ENCODE measurements at regions not wholly inside any gene's neighbourhood (a gene's known extent, or its start where the extent isn't known, plus 50 kb on each side); places are given as distances from the start of the nearest gene placed in this dataset.

- Histone ChIP-seq H4K20me1 (ENCODE audit: control insufficient read depth, insufficient read depth, low read length, poor library complexity, severe bottlenecking) (no peaks in the 10 kb centered on the region), H3K4me2 (replicated peaks; ENCODE audit: low read depth, low read length, poor library complexity, severe bottlenecking) (no peak overlapping the region), H3K36me3 (replicated peaks in 1 of 2; ENCODE audit: control extremely low read depth in 1 of 2, control insufficient read depth in 1 of 2, extremely low read depth in 1 of 2, insufficient read depth in 2 of 2, low read length in 1 of 2) (no peaks in the 10 kb centered on the region), H3K27ac (ENCODE audit: low read length in 2 of 2) (no peak overlapping the region), H3K4me1 (ENCODE audit: control insufficient read depth in 2 of 2, insufficient read depth in 2 of 2, low read length in 2 of 2) (no peaks in the 10 kb centered on the region), H3K79me2 (ENCODE audit: control insufficient read depth, insufficient read depth, low read length) (no peaks in the 10 kb centered on the region), H2AFZ (ENCODE audit: insufficient read depth, low read depth, low read length, poor library complexity, severe bottlenecking) (no peak overlapping the region), H3K9ac (ENCODE audit: low read length) (no peak overlapping the region), H3K27me3 (replicated peaks in 1 of 4; ENCODE audit: control extremely low read depth in 1 of 4, control insufficient read depth in 3 of 4, insufficient read depth in 4 of 4, low read length in 3 of 4) (peaks cover 0 to 7% (median 0%) of the 10 kb centered on the region in 4 experiments), H3K9me3 (ENCODE audit: control extremely low read depth in 1 of 3, control insufficient read depth in 2 of 3, insufficient read depth in 1 of 3, low read length in 2 of 3) (no peaks in the 10 kb centered on the region), H3K4me3 (ENCODE audit: control extremely low read depth in 1 of 5, extremely low read depth in 1 of 5, insufficient read depth in 1 of 5, low read depth in 2 of 5, low read length in 4 of 5) (no peak overlapping the region)
- ATAC-seq (ENCODE audit: low read depth) (no peak), DNase-seq (no peak)
- Mint-ChIP-seq H3K4me3 (no peak overlapping the region), H3K9me3 (ENCODE audit: insufficient read depth) (no peaks in the 10 kb centered on the region), H3K27ac (no peak overlapping the region), H3K27me3 (peaks cover 3% of the 10 kb centered on the region), H3K4me1 (no peaks in the 10 kb centered on the region)
- TF ChIP-seq EZH2 (IDR thresholded peaks at IDR 0.05; ENCODE audit: borderline replicate concordance, insufficient read depth, low read depth, low read length, poor library complexity, severe bottlenecking), result no peak
- TF ChIP-seq CTCF (IDR thresholded peaks at IDR 0.05), result no peak
- ChIA-PET CTCF (no interaction called here), POLR2A (no interaction called here)
- no CpG with 5 or more reads among the region's 2 CpGs for WGBS (ENCODE audit: insufficient coverage)
- intact Hi-C loops (cut with micrococcal nuclease), result no loop called here
Measured at GRCh38 chr9:107932601-107933000, 443.0 kb upstream of the KLF4 start.

GRCh38 chr9:107932046-107932445, 442.5 kb upstream of the KLF4 start:
- intact Hi-C loops (cut with micrococcal nuclease), result no loop called here

More at GRCh38 chr9:107932046-107932445, 442.5 kb upstream of the KLF4 start:
- no peak overlapping the region for H3K4me3 Mint-ChIP-seq
- H3K4me2 ChIP-seq (replicated peaks; ENCODE audit: low read depth, low read length, poor library complexity, severe bottlenecking), result no peak overlapping the region
- no peak for TF ChIP-seq CTCF (IDR thresholded peaks at IDR 0.05)
- no peak for TF ChIP-seq EZH2 (IDR thresholded peaks at IDR 0.05; ENCODE audit: borderline replicate concordance, insufficient read depth, low read depth, low read length, poor library complexity, severe bottlenecking)
- H3K27me3 Mint-ChIP-seq, result peaks cover 3% of the 10 kb centered on the region
- H3K4me3 ChIP-seq (ENCODE audit: control extremely low read depth in 1 of 5, extremely low read depth in 1 of 5, insufficient read depth in 1 of 5, low read depth in 2 of 5, low read length in 4 of 5), result no peak overlapping the region
- no peaks in the 10 kb centered on the region for H3K9me3 Mint-ChIP-seq (ENCODE audit: insufficient read depth)
- no peaks in the 10 kb centered on the region for H3K4me1 Mint-ChIP-seq
- ChIA-PET CTCF (no interaction called here), POLR2A (no interaction called here)
- H3K27ac Mint-ChIP-seq, result no peak overlapping the region
- H3K79me2 ChIP-seq (ENCODE audit: control insufficient read depth, insufficient read depth, low read length), result no peaks in the 10 kb centered on the region
- no peaks in the 10 kb centered on the region for H3K4me1 ChIP-seq (ENCODE audit: control insufficient read depth in 2 of 2, insufficient read depth in 2 of 2, low read length in 2 of 2)
- no peak overlapping the region for H3K9ac ChIP-seq (ENCODE audit: low read length)
- no peaks in the 10 kb centered on the region for H3K36me3 ChIP-seq (replicated peaks in 1 of 2; ENCODE audit: control extremely low read depth in 1 of 2, control insufficient read depth in 1 of 2, extremely low read depth in 1 of 2, insufficient read depth in 2 of 2, low read length in 1 of 2)
- H2AFZ ChIP-seq (ENCODE audit: insufficient read depth, low read depth, low read length, poor library complexity, severe bottlenecking), result no peak overlapping the region
- no peak for ATAC-seq (ENCODE audit: low read depth)
- WGBS (ENCODE audit: insufficient coverage), result no CpG with 5 or more reads among the region's 1 CpG
- H4K20me1 ChIP-seq (ENCODE audit: control insufficient read depth, insufficient read depth, low read length, poor library complexity, severe bottlenecking), result no peaks in the 10 kb centered on the region
- H3K27me3 ChIP-seq (replicated peaks in 1 of 4; ENCODE audit: control extremely low read depth in 1 of 4, control insufficient read depth in 3 of 4, insufficient read depth in 4 of 4, low read length in 3 of 4), result peaks cover 0 to 4% (median 0%) of the 10 kb centered on the region in 4 experiments
- no peaks in the 10 kb centered on the region for H3K9me3 ChIP-seq (ENCODE audit: control extremely low read depth in 1 of 3, control insufficient read depth in 2 of 3, insufficient read depth in 1 of 3, low read length in 2 of 3)
- H3K27ac ChIP-seq (ENCODE audit: low read length in 2 of 2), result no peak overlapping the region
- DNase-seq, result no peak

All from B cell (primary cell).